GM23338 (cell line): ENCODE measurements at regions not wholly inside any gene's neighbourhood (a gene's known extent, or its start where the extent isn't known, plus 50 kb on each side); places are given as distances from the start of the nearest gene placed in this dataset.

ENCODE experiments used
- ATAC-seq: fragments of 200-7000 bp; cut with Tn5 transposase; 3 replicates; pipeline ENCODE4 v1.9.1; 2020
- DNase-seq: peaks from one replicate; pipeline ENCODE4 v3.0.0-alpha.2; 2015; ENCODE audit warnings: low spot score
- H2AFZ ChIP-seq: fragments of 200-600 bp; sonication (generic); 2 replicates; pipeline ENCODE4 v1.8.0; 2016; ENCODE audit warnings: antibody characterized with exemption, mild to moderate bottlenecking, moderate library complexity
- H3F3A ChIP-seq: fragments of 200-600 bp; sonication (generic); replicated peaks from 2 replicates; pipeline ENCODE4 v1.8.0; 2017; ENCODE audit warnings: antibody characterized with exemption, mixed run types, low read depth
- H3K27ac ChIP-seq: fragments of 200-600 bp; sonication (generic); 2 replicates; pipeline ENCODE4 v1.6.1; 2016; ENCODE audit warnings: low read depth
- H3K27me3 ChIP-seq: fragments of 200-600 bp; sonication (generic); 2 replicates; pipeline ENCODE4 v1.8.0; 2016; ENCODE audit warnings: mild to moderate bottlenecking, mixed run types, moderate library complexity; ENCODE audit not compliant: insufficient read depth
- H3K36me3 ChIP-seq: fragments of 200-600 bp; sonication (generic); 2 replicates; pipeline ENCODE4 v1.8.0; 2016; ENCODE audit warnings: mild to moderate bottlenecking; ENCODE audit not compliant: insufficient read depth
- H3K4me1 ChIP-seq: fragments of 200-600 bp; sonication (generic); 2 replicates; pipeline ENCODE4 v1.8.0; 2016; ENCODE audit warnings: mild to moderate bottlenecking, moderate library complexity; ENCODE audit not compliant: insufficient read depth
- H3K4me2 ChIP-seq: fragments of 200-600 bp; sonication (generic); 2 replicates; pipeline ENCODE4 v1.7.1; 2017; ENCODE audit warnings: mixed run types
- H3K4me3 ChIP-seq: fragments of 200-600 bp; sonication (generic); 2 replicates; pipeline ENCODE4 v1.6.1; 2016; ENCODE audit warnings: mixed run types
- H3K79me2 ChIP-seq: fragments of 200-600 bp; sonication (generic); replicated peaks from 2 replicates; pipeline ENCODE4 v1.8.0; 2017; ENCODE audit warnings: mild to moderate bottlenecking; ENCODE audit not compliant: insufficient read depth
- H3K9me2 ChIP-seq: fragments of 200-600 bp; sonication (generic); 2 replicates; pipeline ENCODE4 v1.8.0; 2017; ENCODE audit not compliant: insufficient read depth
- H4K20me1 ChIP-seq: fragments of 200-600 bp; sonication (generic); replicated peaks from 2 replicates; pipeline ENCODE4 v1.8.0; 2017; ENCODE audit warnings: mild to moderate bottlenecking; ENCODE audit not compliant: insufficient read depth
- H3K27ac Mint-ChIP-seq: 2 replicates; pipeline ENCODE4 v1.8.0; 2020; ENCODE audit warnings: inconsistent platforms, mild to moderate bottlenecking, moderate library complexity, mixed read lengths
- H3K27me3 Mint-ChIP-seq: 3 replicates; pipeline ENCODE4 v1.8.0; 2022; ENCODE audit warnings: low read depth, mild to moderate bottlenecking, moderate library complexity, mixed read lengths, inconsistent platforms; ENCODE audit not compliant: insufficient read depth, poor library complexity
- H3K36me3 Mint-ChIP-seq: 3 replicates; pipeline ENCODE4 v1.8.0; 2021; ENCODE audit warnings: low read depth, mild to moderate bottlenecking, inconsistent platforms, moderate library complexity, mixed read lengths
- H3K4me1 Mint-ChIP-seq: 3 replicates; pipeline ENCODE4 v1.8.0; 2020; ENCODE audit warnings: mild to moderate bottlenecking, inconsistent platforms, mixed read lengths
- H3K4me3 Mint-ChIP-seq: 3 replicates; pipeline ENCODE4 v1.8.0; 2021; ENCODE audit warnings: moderate library complexity, mild to moderate bottlenecking, inconsistent platforms, mixed read lengths
- H3K9me3 Mint-ChIP-seq: 3 replicates; pipeline ENCODE4 v1.8.0; 2020; ENCODE audit warnings: moderate library complexity, mild to moderate bottlenecking, inconsistent platforms, mixed read lengths
- ETS1 ChIP-seq: IDR thresholded peaks from 2 replicates; pipeline ENCODE4 v1.6.1; 2016; ENCODE audit warnings: antibody characterized with exemption
- EZH2 ChIP-seq: fragments of 200-600 bp; sonication (generic); IDR thresholded peaks from one replicate; pipeline ENCODE4 v1.8.0; 2017; ENCODE audit warnings: antibody characterized with exemption, mild to moderate bottlenecking, low read depth; ENCODE audit not compliant: unreplicated experiment
- ZNF114 ChIP-seq: fragments of 250-450 bp; sonication (Bioruptor Pico); IDR thresholded peaks from 2 replicates; pipeline ENCODE4 v1.5.0; 2020; ENCODE audit warnings: mild to moderate bottlenecking, moderate library complexity
- ZNF331 ChIP-seq: fragments of 250-450 bp; sonication (Bioruptor Pico); IDR thresholded peaks from 2 replicates; pipeline ENCODE4 v1.5.0; 2020; ENCODE audit warnings: low read depth, mild to moderate bottlenecking, moderate library complexity
- ZNF462 ChIP-seq: fragments of 250-450 bp; sonication (Bioruptor Pico); IDR thresholded peaks from 2 replicates; pipeline ENCODE4 v1.5.0; 2020; ENCODE audit warnings: mild to moderate bottlenecking, moderate library complexity

- TF ChIP-seq ZNF462 (CRISPR knock-in tag) = no peak
Measured at GRCh38 chr14:98412431-98412830, 859.6 kb downstream of the BCL11B start (continued).

GRCh38 chr14:98415766-98416165 is 856.2 kb downstream of the BCL11B start:
- no peaks in the 10 kb centered on the region for H3K9me2 ChIP-seq
- H3K79me2 ChIP-seq = no peaks in the 10 kb centered on the region
- no peaks in the 10 kb centered on the region; the same call in 1 of the 2 replicates for H3K36me3 ChIP-seq
- H3K4me1 ChIP-seq = no peaks in the 10 kb centered on the region
- H3F3A ChIP-seq = no peaks in the 10 kb centered on the region
- H3K4me2 ChIP-seq = no peak overlapping the region
- H3K4me3 ChIP-seq = no peak overlapping the region
- no peaks in the 10 kb centered on the region for H3K36me3 Mint-ChIP-seq
- TF ChIP-seq ZNF114 (CRISPR knock-in tag) = no peak
- TF ChIP-seq EZH2 = no peak
- TF ChIP-seq ZNF331 = no peak
- TF ChIP-seq ETS1 = no peak
- H3K4me1 Mint-ChIP-seq = no peaks in the 10 kb centered on the region
- no peak overlapping the region for H3K4me3 Mint-ChIP-seq
- no peaks in the 10 kb centered on the region for H4K20me1 ChIP-seq
- H3K27me3 Mint-ChIP-seq = peaks cover 5% of the 10 kb centered on the region
- DNase-seq (no peak), ATAC-seq (no peak)
- H2AFZ ChIP-seq = no peak overlapping the region
- no peaks in the 10 kb centered on the region for H3K27me3 ChIP-seq
- H3K9me3 Mint-ChIP-seq = no peaks in the 10 kb centered on the region
- H3K27ac Mint-ChIP-seq = no peak overlapping the region
- H3K27ac ChIP-seq = no peak overlapping the region
